Uterus (tissue), 3 donors: ENCODE measurements at regions not wholly inside any gene's neighbourhood (a gene's known extent, or its start where the extent isn't known, plus 50 kb on each side); places are given as distances from the start of the nearest gene placed in this dataset.
"Not testable (repeated sequence)": the region's sequence is repeated elsewhere in the genome, so short reads cannot be mapped to it uniquely, and the experiment has no call there.

Source experiments
- DNase-seq, 2 donors: peaks; one replicate each; pipeline ENCODE4 v3.0.0-alpha.2; 2019 to 2020
- H3K27ac ChIP-seq, 2 donors: fragments of 200-600 bp; sonication (generic); 1 replicate in 1 of 2; 2 replicates in 1 of 2; pipeline ENCODE4 v1.5.1; 2016 to 2018
- H3K27me3 ChIP-seq, 2 donors: fragments of 200-600 bp; sonication (generic); one replicate each; pipeline ENCODE4 v1.5.1; 2018 to 2019; ENCODE audit warnings: control low read depth in 1 of 2
- H3K36me3 ChIP-seq, 2 donors: fragments of 200-600 bp; sonication (generic); one replicate each; pipeline ENCODE4 v1.5.1; 2019; ENCODE audit warnings: control low read depth in 1 of 2
- H3K4me1 ChIP-seq, 2 donors: fragments of 200-600 bp; sonication (generic); one replicate each; pipeline ENCODE4 v1.5.1; 2018 to 2019; ENCODE audit warnings: control low read depth in 1 of 2
- H3K4me3 ChIP-seq, 2 donors: fragments of 200-600 bp; sonication (generic); 1 replicate in 1 of 2; 2 replicates in 1 of 2; pipeline ENCODE4 v1.5.1; 2018 to 2019; ENCODE audit warnings: mild to moderate bottlenecking in 1 of 2
- H3K9me3 ChIP-seq, 2 donors: fragments of 200-600 bp; sonication (generic); one replicate each; pipeline ENCODE4 v1.5.1; 2019; ENCODE audit warnings: control low read depth in 1 of 2
- CTCF ChIP-seq, 4 experiments: fragments of 200-600 bp in 2 of 4; fragments of 450-650 bp in 2 of 4; sonication (generic) in 2 of 4; IDR thresholded peaks; one replicate each; pipeline ENCODE4 v1.5.1; 2016 to 2019; ENCODE audit warnings: antibody characterized with exemption in 4 of 4, mild to moderate bottlenecking in 2 of 4, moderate library complexity in 1 of 4
- POLR2A ChIP-seq, 2 donors: fragments of 450-650 bp; IDR thresholded peaks; one replicate each; pipeline ENCODE4 v1.6.1; 2016; ENCODE audit warnings: antibody characterized with exemption in 2 of 2, mild to moderate bottlenecking in 1 of 2, moderate library complexity in 1 of 2
- intact Hi-C: fragments of 100-400 bp; cut with DNase I; formaldehyde crosslinking; loops from one replicate; pipeline ENCODE4 v1.15.1; 2023; ENCODE audit warnings: low total_unique reads
- donor health status: DM: yes; HTN: yes; CAD: no.

DNA sequence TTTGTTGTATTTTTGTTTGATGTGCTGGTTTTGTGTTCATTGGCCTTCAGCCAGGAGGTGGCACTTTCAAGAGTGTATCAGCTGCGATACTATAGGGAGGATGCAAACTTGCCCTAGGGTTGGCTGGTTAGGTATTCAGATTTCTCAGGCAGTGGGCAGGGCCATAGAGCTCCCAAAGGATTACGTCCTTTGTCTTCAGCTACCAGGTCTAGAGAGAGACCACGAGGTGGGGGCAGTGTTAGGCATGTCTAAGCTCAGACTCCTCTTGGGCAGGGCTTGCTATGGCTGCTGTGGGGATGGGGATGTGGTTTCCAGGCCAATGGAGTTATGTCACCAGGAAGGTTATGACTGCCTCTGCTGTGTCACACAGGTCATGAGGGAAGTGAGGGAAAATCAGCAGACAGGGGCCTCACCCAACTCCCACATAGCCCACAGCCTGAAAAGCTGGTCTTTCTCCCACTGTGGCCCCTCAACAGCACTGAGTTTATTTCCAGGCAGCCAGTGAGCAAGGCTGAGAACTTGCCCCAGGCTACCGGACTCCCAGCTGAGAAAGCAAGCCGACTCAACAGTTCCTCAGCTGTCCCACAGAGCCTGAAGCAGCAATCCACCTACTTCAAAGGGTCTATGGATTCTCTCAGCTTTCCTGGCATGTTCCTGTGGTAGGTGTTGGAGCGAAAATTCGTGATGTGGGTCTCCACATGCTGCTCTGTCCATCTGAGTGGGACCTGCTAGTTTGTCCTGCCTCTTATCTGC is 227.4 kb upstream of the COBL start:
- Histone ChIP-seq H3K27me3 (no peaks in the 10 kb centered on the region), H3K9me3 (no peaks in the 10 kb centered on the region), H3K36me3 (no peaks in the 10 kb centered on the region), H3K4me3 (no peak overlapping the region), H3K4me1 (no peaks in the 10 kb centered on the region), H3K27ac (no peak overlapping the region)
- TF ChIP-seq CTCF (IDR thresholded peaks at IDR 0.05) = no peak
- no peak for TF ChIP-seq POLR2A (IDR thresholded peaks at IDR 0.05)
- DNase-seq = no peak
- intact Hi-C loops = no loop called here

GRCh38 chr7:51540906-51541305 is 224.3 kb upstream of the COBL start:
- not testable (repeated sequence) for DNase-seq

GRCh38 chr7:51539840-51540239 is 223.2 kb upstream of the COBL start:
- Histone ChIP-seq H3K27me3 (no peaks in the 10 kb centered on the region), H3K27ac (no peak overlapping the region), H3K9me3 (no peaks in the 10 kb centered on the region), H3K4me3 (no peak overlapping the region), H3K36me3 (no peaks in the 10 kb centered on the region), H3K4me1 (no peaks in the 10 kb centered on the region)
- no peak for DNase-seq
- intact Hi-C loops = no loop called here
- no peak for TF ChIP-seq CTCF (IDR thresholded peaks at IDR 0.05)
- TF ChIP-seq POLR2A (IDR thresholded peaks at IDR 0.05) = no peak

More at GRCh38 chr7:51540906-51541305, 224.3 kb upstream of the COBL start:
- H3K27ac ChIP-seq, H3K4me1 ChIP-seq, H3K4me3 ChIP-seq, H3K9me3 ChIP-seq, H3K36me3 ChIP-seq, intact Hi-C loops, H3K27me3 ChIP-seq: not testable (repeated sequence)

DNA sequence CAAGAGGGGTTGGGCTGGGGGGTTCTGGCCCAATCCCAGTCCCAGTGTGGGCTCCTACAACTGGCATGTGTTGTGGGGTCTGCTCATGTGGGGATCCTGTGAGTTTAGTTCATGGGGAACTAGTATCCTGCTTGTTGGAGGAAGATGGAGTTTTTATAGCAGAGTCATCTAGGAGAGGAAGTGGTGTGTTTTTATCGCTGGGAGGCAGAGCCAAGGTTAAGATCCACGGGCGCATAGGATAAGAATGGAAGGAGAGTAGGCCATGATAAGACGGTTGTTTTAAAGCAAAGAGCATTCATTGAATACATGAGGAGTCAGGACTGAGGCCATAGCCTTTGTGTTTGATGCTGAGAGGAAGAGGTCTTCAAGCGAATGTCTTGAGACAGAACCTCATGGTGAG is 211.6 kb upstream of the COBL start:
- Histone ChIP-seq H3K9me3 (no peaks in the 10 kb centered on the region), H3K27me3 (no peaks in the 10 kb centered on the region), H3K36me3 (no peaks in the 10 kb centered on the region), H3K27ac (no peak overlapping the region), H3K4me1 (no peaks in the 10 kb centered on the region), H3K4me3 (no peak overlapping the region)
- TF ChIP-seq POLR2A (IDR thresholded peaks at IDR 0.05) (no peak), CTCF (IDR thresholded peaks at IDR 0.05) (no peak)
- intact Hi-C loops = no loop called here
- DNase-seq = no peak

DNA sequence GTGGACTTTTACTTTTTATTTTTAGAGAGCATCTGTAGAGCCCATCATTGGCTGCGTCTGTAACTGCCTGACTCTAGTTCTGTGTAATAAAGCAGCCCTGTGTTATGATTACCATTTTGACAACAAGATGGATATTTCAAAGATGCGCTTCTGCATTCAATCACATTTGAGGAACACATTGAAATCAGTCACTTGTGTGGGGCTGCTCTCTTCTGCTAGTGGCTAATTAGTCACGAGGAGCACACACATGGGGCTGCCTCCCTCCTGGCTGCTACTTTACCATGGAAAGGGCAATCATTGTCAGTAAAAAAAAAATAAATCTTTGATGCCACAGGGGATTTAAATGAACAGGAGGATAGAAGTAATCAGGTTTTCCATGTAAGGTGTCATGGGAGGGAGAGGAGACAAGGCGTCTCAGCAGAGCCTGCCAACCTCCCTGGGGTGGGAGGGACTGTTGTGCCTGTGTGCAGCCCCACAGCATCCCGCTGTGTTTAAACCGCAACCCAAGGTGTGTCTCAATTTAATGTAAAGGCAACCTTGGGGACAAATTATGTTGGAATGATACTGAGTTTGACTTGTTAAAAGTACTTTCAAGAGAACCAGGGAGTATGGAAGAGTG is 205.2 kb upstream of the COBL start:
- TF ChIP-seq CTCF (IDR thresholded peaks at IDR 0.05) (no peak), POLR2A (IDR thresholded peaks at IDR 0.05) (no peak)
- Histone ChIP-seq H3K4me3 (no peak overlapping the region), H3K9me3 (no peaks in the 10 kb centered on the region), H3K4me1 (no peaks in the 10 kb centered on the region), H3K27ac (no peak overlapping the region), H3K27me3 (no peaks in the 10 kb centered on the region), H3K36me3 (no peaks in the 10 kb centered on the region)
- DNase-seq = no peak
- intact Hi-C loops = no loop called here
